ENCODE measurements at regions not wholly inside any gene's neighbourhood (a gene's known extent, or its start where the extent isn't known, plus 50 kb on each side); places are given as distances from the start of the nearest gene placed in this dataset.
A peak's percentile ranks its signal among the peaks of the same experiment; 100 is the strongest.

DNA sequence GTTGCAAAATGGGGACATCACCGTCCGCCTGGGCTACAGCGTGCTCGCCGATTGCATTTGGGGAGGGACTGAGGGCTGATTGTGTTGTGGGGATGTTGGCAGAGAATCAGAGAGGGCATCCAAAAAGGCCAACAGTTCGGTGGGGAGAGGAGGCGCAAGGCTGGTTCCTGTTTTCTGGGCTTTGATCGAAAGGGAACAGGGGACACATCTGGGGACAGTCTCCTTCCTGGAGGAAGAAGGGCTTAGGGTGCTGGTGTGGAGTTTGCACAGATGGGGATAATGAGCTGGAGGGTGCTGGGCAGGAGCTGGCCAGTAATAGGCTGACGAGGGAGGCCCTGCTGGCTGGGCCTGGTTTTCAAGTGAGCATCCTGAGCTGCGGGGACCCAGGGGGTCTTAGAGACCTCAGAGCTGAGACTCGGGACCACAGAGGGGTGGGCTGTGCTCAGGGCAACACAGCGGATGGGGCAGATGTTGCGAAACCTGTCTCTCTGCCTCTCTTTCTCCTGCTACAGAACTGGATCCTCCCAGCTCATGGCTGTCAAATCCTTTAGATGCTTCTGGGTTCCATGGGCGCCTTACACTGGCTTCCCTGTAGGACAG lies 288.7 kb downstream of the SEC14L1 start (continued):
- TF ChIP-seq CEBPZ (IDR thresholded peaks at IDR 0.05; ENCODE audit: low read length), result no peak
- TF ChIP-seq ZNF619 (CRISPR knock-in tag; IDR thresholded peaks at IDR 0.05), result no peak
- no peak for TF ChIP-seq ZNF746 (CRISPR knock-in tag; IDR thresholded peaks at IDR 0.05)
- no peak for TF ChIP-seq SNAI1 (CRISPR knock-in tag; IDR thresholded peaks at IDR 0.05; ENCODE audit: borderline replicate concordance)
- no peak for TF ChIP-seq BORCS8-MEF2B (CRISPR knock-in tag; IDR thresholded peaks at IDR 0.05)
- TF ChIP-seq ZNF776 (CRISPR knock-in tag; IDR thresholded peaks at IDR 0.05), result peak; percentile 36; the same call in 1 of the 2 replicates
- TF ChIP-seq ZNF274 (CRISPR knock-in tag; IDR thresholded peaks at IDR 0.05), result no peak
- no peak for TF ChIP-seq ZNF775 (CRISPR knock-in tag; IDR thresholded peaks at IDR 0.05; ENCODE audit: borderline replicate concordance)
- no peak for TF ChIP-seq ZNF530 (CRISPR knock-in tag; IDR thresholded peaks at IDR 0.05; ENCODE audit: low read depth)
- TF ChIP-seq, protein P1, sequence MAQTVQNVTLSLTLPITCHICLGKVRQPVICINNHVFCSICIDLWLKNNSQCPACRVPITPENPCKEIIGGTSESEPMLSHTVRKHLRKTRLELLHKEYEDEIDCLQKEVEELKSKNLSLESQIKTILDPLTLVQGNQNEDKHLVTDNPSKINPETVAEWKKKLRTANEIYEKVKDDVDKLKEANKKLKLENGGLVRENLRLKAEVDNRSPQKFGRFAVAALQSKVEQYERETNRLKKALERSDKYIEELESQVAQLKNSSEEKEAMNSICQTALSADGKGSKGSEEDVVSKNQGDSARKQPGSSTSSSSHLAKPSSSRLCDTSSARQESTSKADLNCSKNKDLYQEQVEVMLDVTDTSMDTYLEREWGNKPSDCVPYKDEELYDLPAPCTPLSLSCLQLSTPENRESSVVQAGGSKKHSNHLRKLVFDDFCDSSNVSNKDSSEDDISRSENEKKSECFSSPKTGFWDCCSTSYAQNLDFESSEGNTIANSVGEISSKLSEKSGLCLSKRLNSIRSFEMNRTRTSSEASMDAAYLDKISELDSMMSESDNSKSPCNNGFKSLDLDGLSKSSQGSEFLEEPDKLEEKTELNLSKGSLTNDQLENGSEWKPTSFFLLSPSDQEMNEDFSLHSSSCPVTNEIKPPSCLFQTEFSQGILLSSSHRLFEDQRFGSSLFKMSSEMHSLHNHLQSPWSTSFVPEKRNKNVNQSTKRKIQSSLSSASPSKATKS (CRISPR knock-in tag; IDR thresholded peaks at IDR 0.05), result no peak
- TF ChIP-seq MLLT10 (CRISPR knock-in tag; IDR thresholded peaks at IDR 0.05), result no peak
- no peak for TF ChIP-seq NCOA1 (CRISPR knock-in tag; IDR thresholded peaks at IDR 0.05)
- TF ChIP-seq ZNF607 (CRISPR knock-in tag; IDR thresholded peaks at IDR 0.05; ENCODE audit: borderline replicate concordance), result 0 out of 2 replicates have a peak, but pooled peaks have one; percentile 0
- no peak for TF ChIP-seq CREBL2 (CRISPR knock-in tag; IDR thresholded peaks at IDR 0.05; ENCODE audit: borderline replicate concordance)
- no peak for TF ChIP-seq TMF1 (CRISPR knock-in tag; IDR thresholded peaks at IDR 0.05; ENCODE audit: low read depth)
- 0 out of 2 replicates have a peak, but pooled peaks have one; percentile 19 for TF ChIP-seq FOSL1 (CRISPR knock-in tag; IDR thresholded peaks at IDR 0.05; ENCODE audit: borderline replicate concordance)
- peak; percentile 13; the same call in 1 of the 2 replicates for TF ChIP-seq ZNF143 (CRISPR knock-in tag; IDR thresholded peaks at IDR 0.05)
- TF ChIP-seq PBX2 (CRISPR knock-in tag; IDR thresholded peaks at IDR 0.05), result no peak
- TF ChIP-seq NKX3-1 (CRISPR knock-in tag; IDR thresholded peaks at IDR 0.05), result no peak
- TF ChIP-seq ZFP62 (CRISPR knock-in tag; IDR thresholded peaks at IDR 0.05), result no peak
- 0 out of 2 replicates have a peak, but pooled peaks have one; percentile 33 for TF ChIP-seq ZNF230 (CRISPR knock-in tag; IDR thresholded peaks at IDR 0.05)
- TF ChIP-seq, protein P2, sequence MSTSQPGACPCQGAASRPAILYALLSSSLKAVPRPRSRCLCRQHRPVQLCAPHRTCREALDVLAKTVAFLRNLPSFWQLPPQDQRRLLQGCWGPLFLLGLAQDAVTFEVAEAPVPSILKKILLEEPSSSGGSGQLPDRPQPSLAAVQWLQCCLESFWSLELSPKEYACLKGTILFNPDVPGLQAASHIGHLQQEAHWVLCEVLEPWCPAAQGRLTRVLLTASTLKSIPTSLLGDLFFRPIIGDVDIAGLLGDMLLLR (CRISPR knock-in tag; IDR thresholded peaks at IDR 0.05), result 0 out of 2 replicates have a peak, but pooled peaks have one; percentile 16
- TF ChIP-seq EP300 (IDR thresholded peaks at IDR 0.05; ENCODE audit: low read depth in 2 of 2, low read length in 2 of 2), result no peak
- peak; percentile 18; the same call in 1 of the 2 replicates for TF ChIP-seq EP300 (CRISPR knock-in tag; IDR thresholded peaks at IDR 0.05; ENCODE audit: borderline replicate concordance)
- peak; percentile 80 for TF ChIP-seq CEBPG (CRISPR knock-in tag; IDR thresholded peaks at IDR 0.05)

Measured in HepG2 (cell line).